H1 (cell line): ENCODE measurements at regions not wholly inside any gene's neighbourhood (a gene's known extent, or its start where the extent isn't known, plus 50 kb on each side); places are given as distances from the start of the nearest gene placed in this dataset.

Source experiments
- CTCF ChIA-PET: fragments of 300-600 bp; sonication (Branson Sonifier 250); formaldehyde crosslinking; loops from one replicate; lab custom pipeline; 2021; ENCODE audit not compliant: partially characterized antibody; lab: Charles Lee
- POLR2A ChIA-PET: fragments of 300-600 bp; sonication (Branson Sonifier 250); formaldehyde crosslinking; loops from one replicate; lab custom pipeline; 2021; ENCODE audit warnings: inconsistent platforms; ENCODE audit not compliant: partially characterized antibody; lab: Charles Lee
- DNase-seq, 2 experiments: peaks; one replicate each; pipeline versions ENCODE4 v3.0.0 to v3.0.0-alpha.2; 2010 to 2022; ENCODE audit warnings: low spot score in 2 of 2, low read depth in 1 of 2, mixed read lengths in 1 of 2
- FAIRE-seq: peaks from 2 replicates; lab custom pipeline; 2011; peaks lifted over from hg19 to GRCh38; lab: Jason Lieb, UNC
- H2AFZ ChIP-seq: 2 replicates; pipeline ENCODE4 v1.8.1; 2012; ENCODE audit warnings: low read length, inconsistent platforms
- H2AK5ac ChIP-seq: 2 replicates; pipeline ENCODE4 v1.6.1; 2013; ENCODE audit warnings: low read depth, low read length
- H2BK120ac ChIP-seq: replicated peaks from 2 replicates; pipeline ENCODE3; 2013; ENCODE audit warnings: low read depth, low read length, inconsistent platforms
- H2BK12ac ChIP-seq: 2 replicates; pipeline ENCODE4 v1.6.1; 2013; ENCODE audit warnings: low read depth, low read length
- H2BK15ac ChIP-seq: 2 replicates; pipeline ENCODE4 v1.6.1; 2013; ENCODE audit warnings: low read length
- H2BK20ac ChIP-seq: 2 replicates; pipeline ENCODE4 v1.6.1; 2013; ENCODE audit warnings: low read length
- H2BK5ac ChIP-seq: 2 replicates; pipeline ENCODE4 v1.6.1; 2013; ENCODE audit warnings: low read depth, low read length
- H3K14ac ChIP-seq: 2 replicates; pipeline ENCODE4 v1.6.1; 2013; ENCODE audit warnings: inconsistent platforms; ENCODE audit not compliant: insufficient read length
- H3K18ac ChIP-seq: 2 replicates; pipeline ENCODE4 v1.6.1; 2013; ENCODE audit warnings: low read length; ENCODE audit errors: extremely low read depth
- H3K23ac ChIP-seq: 2 replicates; pipeline ENCODE4 v1.6.1; 2013; ENCODE audit warnings: inconsistent platforms; ENCODE audit not compliant: insufficient read length
- H3K23me2 ChIP-seq: 2 replicates; pipeline ENCODE4 v1.6.1; 2013; ENCODE audit warnings: low read depth, low read length
- H3K27ac ChIP-seq: 2 replicates; pipeline ENCODE4 v1.6.1; 2011; ENCODE audit warnings: low read depth, low read length, inconsistent platforms
- H3K27me3 ChIP-seq, 4 experiments: replicated peaks in 1 of 4; 1 replicate in 1 of 4; 2 replicates in 3 of 4; pipeline versions ENCODE4 v1.6.1 to v1.8.1; 2011 to 2013; ENCODE audit warnings: low read length in 3 of 4, mild to moderate bottlenecking in 3 of 4, inconsistent platforms in 2 of 4, mixed read lengths in 2 of 4, moderate library complexity in 1 of 4; ENCODE audit not compliant: control insufficient read depth in 3 of 4, insufficient read depth in 3 of 4; ENCODE audit errors: extremely low read depth in 1 of 4
- H3K36me3 ChIP-seq, 4 experiments: 2 replicates each; pipeline versions ENCODE4 v1.6.1 to v1.8.1; 2011 to 2013; ENCODE audit warnings: mild to moderate bottlenecking in 4 of 4, low read length in 3 of 4, moderate library complexity in 2 of 4, control low read depth in 1 of 4, inconsistent platforms in 1 of 4; ENCODE audit not compliant: insufficient read depth in 4 of 4, control insufficient read depth in 2 of 4
- H3K4ac ChIP-seq: replicated peaks from 2 replicates; pipeline ENCODE3; 2013; ENCODE audit warnings: low read length, low read depth, mixed read lengths, inconsistent platforms; ENCODE audit not compliant: insufficient read length
- H3K4me1 ChIP-seq, 4 experiments: replicated peaks in 1 of 4; 1 replicate in 1 of 4; 2 replicates in 3 of 4; pipeline versions ENCODE4 v1.6.1 to v1.8.1; 2011 to 2013; ENCODE audit warnings: low read length in 3 of 4, inconsistent platforms in 2 of 4, mixed read lengths in 1 of 4; ENCODE audit not compliant: insufficient read depth in 4 of 4, control insufficient read depth in 3 of 4
- H3K4me2 ChIP-seq, 2 experiments: 2 replicates each; pipeline versions ENCODE4 v1.6.1 to v1.8.1; 2011 to 2013; ENCODE audit warnings: low read depth in 2 of 2, low read length in 2 of 2, control low read depth in 1 of 2, inconsistent platforms in 1 of 2, mild to moderate bottlenecking in 1 of 2; ENCODE audit not compliant: insufficient read depth in 1 of 2
- H3K4me3 ChIP-seq, 4 experiments: fragments of 200-600, 300-600 bp in 1 of 4; sonication (generic), shearing (Covaris generic), sonication (Bioruptor Twin) in 1 of 4; 2 replicates each; pipeline versions ENCODE4 v1.5.1 to v1.8.1; 2011 to 2016; ENCODE audit warnings: low read length in 4 of 4, low read depth in 3 of 4, control low read depth in 2 of 4, inconsistent platforms in 2 of 4, mild to moderate bottlenecking in 2 of 4, mixed read lengths in 1 of 4, moderate library complexity in 1 of 4; ENCODE audit not compliant: insufficient read depth in 2 of 4; ENCODE audit errors: extremely low read depth in 1 of 4
- H3K56ac ChIP-seq: replicated peaks from 2 replicates; pipeline ENCODE3; 2013; ENCODE audit warnings: low read depth, mild to moderate bottlenecking, mixed read lengths, low read length, inconsistent platforms; ENCODE audit not compliant: insufficient read length
- H3K79me1 ChIP-seq: 2 replicates; pipeline ENCODE4 v1.6.1; 2013; ENCODE audit warnings: low read depth, low read length, control low read depth
- H3K79me2 ChIP-seq, 2 experiments: 2 replicates each; pipeline versions ENCODE4 v1.6.1 to v1.8.1; 2012 to 2013; ENCODE audit warnings: low read length in 2 of 2, mild to moderate bottlenecking in 2 of 2, inconsistent platforms in 1 of 2; ENCODE audit not compliant: insufficient read depth in 2 of 2, control insufficient read depth in 1 of 2
- H3K9ac ChIP-seq, 4 experiments: replicated peaks in 1 of 4; 1 replicate in 1 of 4; 2 replicates in 3 of 4; pipeline versions ENCODE4 v1.6.1 to v1.8.1; 2011 to 2013; ENCODE audit warnings: low read depth in 3 of 4, low read length in 3 of 4, control low read depth in 2 of 4, mild to moderate bottlenecking in 2 of 4, moderate library complexity in 2 of 4, inconsistent platforms in 1 of 4; ENCODE audit errors: extremely low read depth in 1 of 4
- H3K9me3 ChIP-seq, 2 experiments: 2 replicates each; pipeline versions ENCODE4 v1.6.1 to v1.8.1; 2012 to 2013; ENCODE audit warnings: mild to moderate bottlenecking in 2 of 2, moderate library complexity in 2 of 2, control low read depth in 1 of 2, inconsistent platforms in 1 of 2, low read depth in 1 of 2, low read length in 1 of 2, mixed read lengths in 1 of 2; ENCODE audit not compliant: insufficient read depth in 2 of 2
- H4K20me1 ChIP-seq, 2 experiments: replicated peaks in 1 of 2; 2 replicates each; pipeline versions ENCODE3 to v1.8.1; 2011 to 2013; ENCODE audit warnings: inconsistent platforms in 2 of 2, low read length in 2 of 2, mild to moderate bottlenecking in 1 of 2; ENCODE audit not compliant: insufficient read depth in 2 of 2, control insufficient read depth in 1 of 2
- H4K5ac ChIP-seq: 2 replicates; pipeline ENCODE4 v1.6.1; 2013; ENCODE audit warnings: low read length, low read depth, mixed read lengths, inconsistent platforms; ENCODE audit not compliant: insufficient read length
- H4K8ac ChIP-seq: 2 replicates; pipeline ENCODE4 v1.8.0; 2013; ENCODE audit warnings: mild to moderate bottlenecking, moderate library complexity, low read length, inconsistent platforms; ENCODE audit not compliant: insufficient read depth; ENCODE audit errors: extremely low read depth
- H4K91ac ChIP-seq: replicated peaks from 2 replicates; pipeline ENCODE3; 2013; ENCODE audit warnings: low read length, mixed read lengths, inconsistent platforms; ENCODE audit not compliant: insufficient read length
- CHD1 ChIP-seq: IDR thresholded peaks from 2 replicates; pipeline ENCODE4 v1.6.1; 2012; ENCODE audit warnings: low read depth, low read length, improper control_type of control experiment
- EGR1 ChIP-seq: IDR thresholded peaks from 2 replicates; pipeline ENCODE4 v1.6.1; 2011; ENCODE audit warnings: low read depth, low read length, borderline replicate concordance
- HDAC6 ChIP-seq: IDR thresholded peaks from one replicate; pipeline ENCODE4 v1.7.1; 2012; ENCODE audit warnings: low read depth, mild to moderate bottlenecking, inconsistent platforms, low read length, moderate library complexity
- RFX5 ChIP-seq: IDR thresholded peaks from 2 replicates; pipeline ENCODE4 v1.6.1; 2011; ENCODE audit warnings: low read depth, low read length, improper control_type of control experiment, borderline replicate concordance
- SAP30 ChIP-seq: fragments of 300-600 bp; sonication (generic); IDR thresholded peaks from 2 replicates; pipeline ENCODE4 v1.7.1; 2012; ENCODE audit warnings: low read length, moderate library complexity, mild to moderate bottlenecking, inconsistent platforms; ENCODE audit not compliant: insufficient read depth, insufficient replicate concordance
- SIRT6 ChIP-seq: IDR thresholded peaks from one replicate; pipeline ENCODE4 v1.7.1; 2012; ENCODE audit warnings: low read length, inconsistent platforms
- SP2 ChIP-seq: IDR thresholded peaks from 2 replicates; pipeline ENCODE4 v1.6.1; 2012; ENCODE audit warnings: mild to moderate bottlenecking, low read length, inconsistent platforms
- TAF7 ChIP-seq: optimal IDR thresholded peaks from 2 replicates; pipeline ENCODE3; 2011; ENCODE audit warnings: low read depth, mild to moderate bottlenecking, inconsistent platforms, low read length, moderate library complexity, borderline replicate concordance
- TEAD4 ChIP-seq: IDR thresholded peaks from 2 replicates; pipeline ENCODE4 v1.6.1; 2012; ENCODE audit warnings: low read depth, low read length, inconsistent platforms, mixed read lengths
- WGBS, 2 experiments: shearing (Covaris generic) in 1 of 2; methylation state at CpG; one replicate each; pipeline versions ENCODE4 v1.1.6 to v1.1.7; 2013 to 2015; ENCODE audit warnings: low lambda C conversion rate in 2 of 2, mixed read lengths in 2 of 2, inconsistent platforms in 1 of 2, low coverage in 1 of 2, missing lambda C conversion rate in 1 of 2; ENCODE audit not compliant: insufficient replicate concordance in 2 of 2, insufficient coverage in 1 of 2, insufficient read length in 1 of 2; ENCODE audit errors: extremely low coverage in 1 of 2, missing lambda C conversion rate in 1 of 2; 5-methylcytosine and 5-hydroxymethylcytosine counted together

DNA sequence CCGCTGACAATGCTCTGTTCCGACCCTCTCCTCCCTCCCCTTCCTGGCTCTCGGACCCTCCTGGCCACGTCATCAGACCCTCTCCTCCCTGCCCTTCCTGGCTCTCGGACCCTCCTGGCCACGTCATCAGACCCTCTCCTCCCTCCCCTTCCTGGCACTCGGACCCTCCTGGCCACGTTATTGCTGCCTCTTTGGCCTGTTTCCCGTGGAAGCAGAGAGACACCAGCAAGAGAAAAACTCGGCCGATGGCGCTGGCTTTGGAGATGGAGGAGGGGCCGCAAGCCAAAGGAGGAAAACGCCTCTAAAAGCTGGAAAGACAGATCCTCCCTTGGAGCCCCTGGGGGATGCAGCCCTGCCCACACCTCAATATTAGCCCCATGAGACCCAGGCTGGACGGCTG, 463.3 kb downstream of the BRD1 start:
- Histone ChIP-seq H4K20me1 (peaks cover 0 to 2% of the 10 kb centered on the region in 2 experiments), H3K9me3 (peaks cover 0 to 7% of the 10 kb centered on the region in 2 experiments; a peak in 1 of 4 replicates), H2BK5ac (no peak overlapping the region), H3K23me2 (no peaks in the 10 kb centered on the region), H3K56ac (no peak overlapping the region), H3K27me3 (no peaks in the 10 kb centered on the region), H3K14ac (no peak overlapping the region), H3K4me3 (no peak overlapping the region), H4K91ac (no peak overlapping the region), H3K9ac (no peak overlapping the region), H2BK20ac (no peak overlapping the region), H3K79me1 (no peaks in the 10 kb centered on the region), H3K4me2 (no peak overlapping the region), H2BK120ac (no peak overlapping the region), H2AFZ (no peak overlapping the region), H3K4me1 (no peaks in the 10 kb centered on the region), H2BK15ac (no peak overlapping the region), H3K27ac (no peak overlapping the region), H2BK12ac (no peak overlapping the region), H4K5ac (no peak overlapping the region), H3K18ac (no peak overlapping the region), H3K4ac (no peak overlapping the region), H3K23ac (no peak overlapping the region), H3K36me3 (no peaks in the 10 kb centered on the region), H4K8ac (no peak overlapping the region), H3K79me2 (no peaks in the 10 kb centered on the region), H2AK5ac (no peak overlapping the region)
- ChIA-PET POLR2A (no interaction called here), CTCF (no interaction called here)
- no peak for DNase-seq
- 95% methylated on average over 6 of the region's 15 CpGs; no CpG with 5 or more reads in 1 of the 2 experiments for WGBS, 2 experiments
- no peak for FAIRE-seq
- TF ChIP-seq CHD1: no peak
- TF ChIP-seq EGR1: no peak
- no peak for TF ChIP-seq SAP30
- TF ChIP-seq HDAC6: no peak
- no peak for TF ChIP-seq SP2
- TF ChIP-seq RFX5: no peak
- no peak for TF ChIP-seq TAF7
- TF ChIP-seq TEAD4: no peak
- no peak for TF ChIP-seq SIRT6
